Stimulated activated CD8-positive, alpha-beta memory T cell treated with anti-CD3 and anti-CD28 coated beads, Interleukin-4, amount 100 ng/mL, for 1 hour (primary cell): ENCODE measurements at regions not wholly inside any gene's neighbourhood (a gene's known extent, or its start where the extent isn't known, plus 50 kb on each side); places are given as distances from the start of the nearest gene placed in this dataset.
"Not testable (repeated sequence)": the region's sequence is repeated elsewhere in the genome, so short reads cannot be mapped to it uniquely, and the experiment has no call there.

Source experiments
- DNase-seq, 2 donors: peaks; one replicate each; pipeline ENCODE4 v3.0.0-alpha.2; 2020; ENCODE audit warnings: low read depth in 2 of 2, low spot score in 1 of 2

DNA sequence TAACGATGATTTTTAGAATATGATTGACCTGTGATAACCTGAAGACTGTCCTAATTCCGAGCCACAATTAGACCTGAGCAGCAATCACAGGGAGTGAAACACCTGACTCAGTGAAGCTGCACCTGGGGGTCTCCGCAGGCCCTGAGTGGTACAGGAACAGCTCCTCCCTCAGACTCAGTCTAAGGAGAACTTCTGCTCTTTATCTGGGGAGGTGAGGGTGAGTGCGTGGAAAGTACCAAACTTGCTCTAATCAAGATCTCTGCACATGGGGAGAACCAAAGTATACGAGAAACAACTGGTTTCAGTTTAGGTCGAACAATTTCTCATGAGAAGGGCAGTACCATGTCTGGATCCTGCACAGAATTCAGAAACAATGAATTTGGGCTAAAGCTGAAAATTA is 555.3 kb downstream of the TMEM121 start:
- not testable (repeated sequence) for DNase-seq

DNA sequence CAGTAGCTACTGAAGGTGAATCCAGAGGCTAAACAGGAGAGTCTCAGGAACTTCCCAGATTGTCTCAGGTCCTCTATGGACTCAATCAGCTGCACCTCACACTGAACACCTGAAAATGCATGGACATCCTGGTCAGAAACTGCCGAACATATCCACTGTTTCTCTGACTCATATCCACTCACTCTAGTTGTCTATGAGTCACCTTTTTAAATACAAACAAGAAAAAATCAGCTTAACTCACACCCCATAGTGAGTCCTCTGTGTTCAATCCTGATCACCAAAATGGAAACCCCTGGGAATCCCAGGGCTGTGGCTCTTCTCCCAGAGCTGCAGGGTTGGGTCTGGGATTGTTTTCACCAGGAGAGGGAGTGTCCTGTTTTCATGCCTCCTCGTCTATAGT is 556.7 kb downstream of the TMEM121 start:
- no peak for DNase-seq

DNA sequence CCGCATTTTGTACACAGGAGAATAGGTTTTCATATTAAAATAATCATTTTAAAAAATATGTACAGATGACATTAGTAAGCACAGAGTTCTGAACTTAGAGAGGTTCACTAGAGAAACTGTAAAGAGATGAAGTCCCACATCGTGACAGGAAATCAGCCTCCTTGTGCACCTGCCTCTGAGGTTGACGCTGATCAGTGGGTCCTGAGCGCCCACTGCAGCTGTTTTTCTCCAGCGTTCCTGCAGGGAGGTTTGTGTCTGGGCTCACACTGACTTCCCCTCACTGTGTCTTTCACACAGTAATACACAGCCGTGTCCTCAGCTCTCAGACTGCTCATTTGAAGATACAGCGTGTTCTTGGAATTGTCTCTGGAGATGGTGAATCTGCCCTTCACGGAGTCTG is 561.5 kb downstream of the TMEM121 start:
- no peak for DNase-seq

DNA sequence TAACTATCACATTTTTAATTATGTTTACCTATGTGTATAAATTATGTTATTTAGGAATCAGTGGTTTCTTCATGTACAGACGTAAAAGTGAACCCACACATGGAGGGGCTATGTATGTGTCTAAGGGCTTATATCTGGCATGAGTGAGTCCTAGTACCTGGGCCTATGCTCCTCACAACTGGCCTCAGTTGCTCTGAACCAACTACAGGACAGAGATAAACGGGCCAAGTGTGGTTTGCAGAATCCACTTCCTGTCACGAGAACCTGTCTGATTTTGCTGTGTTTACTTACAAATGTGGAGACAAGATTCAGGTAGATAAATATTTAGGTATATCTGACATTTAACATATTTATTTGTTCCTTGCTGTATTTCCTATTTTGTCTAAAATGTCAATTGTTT is 562.5 kb downstream of the TMEM121 start:
- not testable (repeated sequence) for DNase-seq

DNA sequence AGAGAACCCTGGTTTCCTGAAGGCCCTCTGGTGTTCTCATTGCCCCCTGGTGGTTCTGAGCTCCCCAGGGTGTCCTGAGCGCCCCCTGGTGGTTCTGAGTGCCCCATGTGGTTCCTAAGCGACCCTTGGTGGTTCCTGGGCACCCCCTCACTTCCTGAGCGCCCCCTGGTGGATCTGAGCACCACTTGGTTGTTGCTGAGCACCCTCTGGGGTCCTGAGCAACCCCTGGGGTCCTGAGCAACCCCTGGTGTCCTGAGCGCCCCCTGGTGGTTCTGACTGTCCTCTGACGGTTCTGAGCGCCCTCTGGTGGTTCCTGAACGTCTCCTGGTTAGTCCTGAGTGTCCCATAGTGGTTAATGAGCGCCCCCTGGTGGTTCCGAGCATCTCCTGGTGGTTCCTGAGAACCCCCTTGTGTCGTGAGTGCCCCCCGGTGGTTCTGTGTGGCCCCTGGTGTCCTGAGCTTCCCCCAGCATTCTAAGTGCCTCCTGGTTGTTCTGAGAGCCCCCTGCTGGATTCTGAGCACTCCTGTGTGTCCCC is 568.3 kb downstream of the TMEM121 start:
- no peak for DNase-seq

DNA sequence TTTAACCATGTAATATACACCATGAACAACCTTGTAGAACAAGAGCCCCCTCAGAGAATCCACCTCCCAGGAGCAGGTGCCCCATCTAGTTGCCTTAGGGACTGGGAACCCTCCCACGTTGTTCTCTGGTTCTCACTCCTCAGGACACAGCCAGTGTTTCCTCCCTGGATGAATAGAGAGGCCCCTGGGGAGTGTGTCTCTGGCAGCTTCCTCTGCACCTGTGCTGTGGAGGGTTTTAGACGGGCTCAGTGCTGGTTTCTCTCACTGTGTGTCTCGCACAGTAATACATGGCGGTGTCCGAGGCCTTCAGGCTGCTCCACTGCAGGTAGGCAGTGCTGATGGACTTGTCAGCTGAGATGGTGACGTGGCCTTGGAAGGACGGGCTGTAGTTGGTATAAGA is 581.3 kb downstream of the TMEM121 start:
- DNase-seq = no peak

DNA sequence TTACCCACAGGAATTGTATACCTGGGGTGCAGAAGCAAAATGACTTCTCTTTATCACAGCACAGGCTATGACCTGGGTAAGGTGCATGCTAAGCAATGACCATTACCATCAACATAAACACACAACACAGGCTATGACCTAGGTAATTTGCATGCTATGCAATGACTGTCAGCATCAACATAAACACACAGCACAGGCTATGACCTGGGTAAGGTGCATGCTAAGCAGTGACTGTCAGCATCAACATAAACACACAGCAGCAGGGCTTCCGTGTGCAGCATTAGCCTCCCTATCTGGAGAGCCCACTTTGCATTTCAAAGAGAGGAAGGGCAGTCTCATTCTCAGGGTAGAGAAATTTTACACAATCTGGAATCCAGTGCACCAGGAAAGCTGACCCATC is 583.0 kb downstream of the TMEM121 start:
- DNase-seq = no peak

DNA sequence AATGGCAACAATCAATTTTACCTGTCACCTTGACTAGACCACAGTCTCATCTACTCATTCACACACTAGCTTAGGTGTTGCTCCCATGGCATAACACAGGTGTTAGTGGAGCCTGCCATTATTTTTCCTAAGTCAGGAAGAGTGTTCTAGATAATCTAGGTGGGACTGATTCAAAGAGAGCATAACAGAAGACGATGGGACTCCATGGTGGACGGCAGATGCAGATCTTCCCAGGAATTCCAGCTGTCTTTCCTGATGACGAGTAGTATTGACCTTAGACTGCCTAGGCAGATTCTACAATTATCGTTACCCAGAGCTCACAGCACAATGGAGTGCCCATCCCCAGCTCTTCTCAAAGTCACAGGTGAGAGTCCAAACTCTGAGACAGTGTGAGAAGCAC is 589.0 kb downstream of the TMEM121 start:
- no peak for DNase-seq

DNA sequence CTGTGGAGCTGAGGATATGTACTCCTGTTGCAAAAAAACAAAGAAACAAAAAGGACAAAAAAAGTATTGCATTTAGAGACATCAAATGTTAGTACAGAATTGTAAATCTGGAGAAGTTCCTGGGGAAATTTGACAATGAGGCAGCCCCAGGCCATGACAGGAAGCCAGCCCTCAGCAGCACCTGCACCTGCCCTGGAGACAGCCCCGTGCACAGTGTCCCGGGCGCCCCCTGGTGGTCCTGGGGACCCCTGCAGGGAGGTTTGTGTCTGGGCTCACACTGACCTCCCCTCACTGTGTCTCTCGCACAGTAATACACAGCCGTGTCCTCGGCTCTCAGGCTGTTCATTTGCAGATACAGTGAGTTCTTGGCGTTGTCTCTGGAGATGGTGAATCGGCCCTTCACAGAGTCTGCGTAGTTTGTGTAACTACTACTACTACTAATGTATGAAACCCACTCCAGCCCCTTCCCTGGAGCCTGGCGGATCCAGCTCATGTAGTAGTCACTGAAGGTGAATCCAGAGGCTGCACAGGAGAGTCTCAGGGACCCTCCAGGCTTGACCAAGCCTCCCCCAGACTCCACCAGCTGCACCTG is 590.1 kb downstream of the TMEM121 start:
- DNase-seq = not testable (repeated sequence)

DNA sequence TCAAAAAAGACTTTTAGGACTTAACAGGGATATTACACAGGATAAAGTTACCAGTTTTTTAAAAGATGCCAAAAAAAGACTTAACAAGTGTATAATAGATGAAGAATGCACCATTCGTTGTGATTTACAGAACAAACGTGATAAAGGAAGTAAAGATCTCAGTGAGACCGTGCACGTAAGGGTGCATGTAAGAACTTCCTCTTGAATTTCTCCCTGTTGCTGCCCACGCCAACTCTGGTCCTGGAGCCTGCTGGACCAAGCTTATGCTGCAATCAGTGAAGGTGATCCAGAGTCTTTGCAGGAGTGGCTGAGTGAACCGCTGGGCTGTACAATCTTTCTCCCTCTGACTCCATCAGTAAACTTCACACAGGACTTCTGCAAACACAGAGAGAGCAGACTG is 593.7 kb downstream of the TMEM121 start:
- DNase-seq = no peak

DNA sequence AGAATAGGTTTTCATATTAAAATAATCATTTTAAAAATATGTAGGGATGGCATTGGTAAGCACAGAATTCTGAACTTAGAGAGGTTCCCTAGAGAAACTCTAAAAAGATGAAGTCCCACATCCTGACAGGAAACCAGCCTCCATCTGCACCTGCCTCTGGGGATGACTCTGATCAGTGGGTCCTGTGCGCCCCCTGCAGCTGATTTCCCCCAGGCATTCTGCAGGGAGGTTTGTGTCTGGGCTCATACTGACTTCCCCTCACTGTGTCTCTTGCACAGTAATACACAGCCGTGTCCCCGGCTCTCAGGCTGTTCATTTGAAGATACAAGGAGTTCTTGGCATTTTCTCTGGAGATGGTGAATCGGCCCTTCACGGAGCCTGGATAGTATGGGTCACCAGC is 602.9 kb downstream of the TMEM121 start:
- no peak for DNase-seq

DNA sequence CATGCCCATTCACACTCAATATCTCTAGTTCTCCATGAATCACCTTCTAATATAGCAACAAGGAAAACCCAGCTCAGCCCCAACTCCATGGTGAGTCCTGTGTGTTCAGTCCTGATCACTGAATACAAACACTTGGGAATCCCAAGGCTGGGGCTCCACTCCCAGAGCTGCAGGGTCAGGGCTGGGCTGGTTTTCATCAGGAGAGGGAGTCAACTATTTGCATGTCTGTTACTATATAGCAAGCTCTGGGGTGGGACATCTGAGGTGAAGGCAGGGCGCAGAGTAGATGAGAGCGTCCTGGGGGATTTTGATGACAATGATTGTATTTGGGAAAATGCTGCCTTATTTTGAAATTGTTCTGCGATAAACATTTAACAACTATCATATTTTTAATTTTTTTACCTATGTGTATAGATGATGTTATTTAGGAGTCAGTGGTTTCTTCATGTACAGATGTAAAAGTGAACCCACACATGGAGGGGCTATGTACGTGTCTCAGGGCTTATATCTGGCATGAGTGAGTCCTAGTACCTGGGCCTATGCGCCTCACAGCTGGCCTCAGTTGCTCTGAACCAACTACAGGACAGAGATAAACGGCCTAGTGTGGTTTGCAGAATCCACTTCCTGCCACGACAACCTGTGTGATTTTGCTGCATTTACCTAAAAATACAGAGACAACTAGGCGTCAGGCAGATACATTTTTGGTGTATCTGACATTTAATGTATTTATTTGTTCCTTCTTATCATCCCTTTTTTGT is 603.7 kb downstream of the TMEM121 start:
- not testable (repeated sequence) for DNase-seq

DNA sequence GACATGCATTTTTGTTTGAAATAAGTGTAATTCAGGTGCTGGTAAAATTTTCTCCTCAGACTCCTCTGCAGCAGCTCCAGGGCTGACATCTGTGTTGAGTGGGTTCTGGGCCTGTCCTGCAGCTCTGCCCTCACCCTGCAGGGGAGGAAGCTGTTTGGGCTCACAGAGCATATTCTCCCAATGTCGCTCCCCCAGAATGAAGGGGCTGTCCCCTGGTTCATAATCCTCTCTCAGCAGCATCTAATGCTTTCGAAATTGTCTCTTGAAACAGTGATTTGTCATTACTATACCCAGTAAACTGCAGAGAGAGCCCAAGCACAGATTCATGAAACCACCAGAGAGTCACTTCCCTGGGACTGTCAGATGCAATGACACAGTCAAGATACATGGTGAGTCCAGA is 606.7 kb downstream of the TMEM121 start:
- DNase-seq = not testable (repeated sequence)

DNA sequence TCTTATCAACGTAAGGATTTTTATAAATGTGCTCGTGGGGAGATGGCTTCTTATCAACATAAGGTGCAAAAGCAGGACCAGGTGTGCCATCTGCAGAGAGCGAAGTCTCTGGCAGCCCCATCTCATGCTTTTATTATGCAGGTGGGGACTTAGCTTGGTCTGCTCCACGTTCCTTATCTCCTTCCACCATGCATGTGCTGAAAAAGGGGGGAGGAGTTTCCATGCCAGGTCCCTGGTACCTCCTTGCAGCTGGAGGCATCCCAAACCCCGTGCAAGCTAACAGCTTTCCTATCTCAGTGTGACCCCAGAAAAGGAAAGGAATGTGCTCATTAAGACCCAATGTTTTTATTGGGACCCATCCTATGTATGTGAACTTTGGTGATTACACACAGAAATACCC is 608.5 kb downstream of the TMEM121 start:
- DNase-seq = no peak

DNA sequence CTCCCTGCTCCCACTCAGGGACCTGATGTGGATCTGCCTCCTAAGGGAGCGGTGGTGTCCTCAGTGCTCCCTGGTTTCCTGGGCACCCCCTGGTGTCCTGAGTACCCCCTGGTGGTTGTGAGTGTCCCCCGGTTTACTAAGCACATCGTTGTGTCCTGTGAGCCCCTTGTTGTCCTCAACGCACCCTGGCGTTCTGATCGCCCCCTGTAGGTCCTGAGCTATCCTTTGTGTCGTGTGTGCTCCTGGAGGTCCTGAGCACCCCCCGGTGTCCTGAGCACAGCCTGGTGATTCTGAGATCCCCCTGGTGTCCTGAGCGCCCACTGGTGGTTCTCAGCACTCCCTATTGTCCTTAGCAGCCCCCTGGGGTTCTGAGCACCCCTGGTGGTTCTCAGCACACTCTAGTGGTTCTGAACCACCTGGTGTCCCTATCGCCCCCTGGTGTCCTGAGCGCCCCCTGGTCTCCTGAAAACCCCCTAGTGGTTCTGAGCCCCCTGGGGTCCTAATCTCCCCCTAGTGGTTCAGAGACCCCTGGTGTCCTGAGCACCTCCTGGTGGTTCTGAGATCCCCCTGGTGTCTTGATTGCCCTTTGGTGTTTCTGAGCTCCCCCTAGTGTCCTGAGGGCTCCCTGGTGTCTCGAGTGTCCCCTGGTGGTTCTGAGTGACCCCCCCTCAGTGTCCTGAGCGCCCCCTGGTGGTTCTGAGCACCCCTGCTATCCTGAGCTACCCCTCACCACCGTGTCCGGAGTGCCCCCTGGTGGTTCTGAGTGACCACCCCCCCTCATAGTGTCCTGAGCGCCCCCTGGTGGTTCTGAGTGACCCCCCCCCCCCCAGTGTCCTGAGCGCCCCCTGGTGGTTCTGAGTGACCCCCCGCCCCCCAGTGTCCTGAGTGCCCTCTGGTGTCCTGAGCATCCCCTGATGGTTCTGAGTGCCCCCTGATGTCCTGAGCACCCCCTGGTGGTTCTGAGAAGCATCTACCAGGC is 615.1 kb downstream of the TMEM121 start:
- DNase-seq = no peak

DNA sequence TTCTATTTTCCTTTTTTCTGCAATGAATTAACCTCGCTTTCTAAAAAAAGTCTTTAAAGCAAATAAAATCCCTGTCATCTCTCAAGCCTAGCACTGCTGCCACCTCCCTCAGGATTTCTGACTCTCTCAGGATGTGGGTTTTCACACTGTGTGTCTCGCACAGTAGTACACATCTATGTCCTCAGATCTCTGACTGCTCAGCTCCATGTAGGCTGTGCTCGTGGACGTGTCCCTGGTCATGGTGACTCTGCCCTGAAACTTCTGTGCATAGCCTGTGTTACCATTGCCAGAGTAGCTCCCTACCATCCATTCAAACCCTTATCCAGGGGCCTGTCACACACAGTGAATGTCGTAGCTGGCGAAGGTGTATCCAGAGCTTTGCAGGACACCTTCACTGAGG is 619.3 kb downstream of the TMEM121 start:
- DNase-seq = not testable (repeated sequence)

DNA sequence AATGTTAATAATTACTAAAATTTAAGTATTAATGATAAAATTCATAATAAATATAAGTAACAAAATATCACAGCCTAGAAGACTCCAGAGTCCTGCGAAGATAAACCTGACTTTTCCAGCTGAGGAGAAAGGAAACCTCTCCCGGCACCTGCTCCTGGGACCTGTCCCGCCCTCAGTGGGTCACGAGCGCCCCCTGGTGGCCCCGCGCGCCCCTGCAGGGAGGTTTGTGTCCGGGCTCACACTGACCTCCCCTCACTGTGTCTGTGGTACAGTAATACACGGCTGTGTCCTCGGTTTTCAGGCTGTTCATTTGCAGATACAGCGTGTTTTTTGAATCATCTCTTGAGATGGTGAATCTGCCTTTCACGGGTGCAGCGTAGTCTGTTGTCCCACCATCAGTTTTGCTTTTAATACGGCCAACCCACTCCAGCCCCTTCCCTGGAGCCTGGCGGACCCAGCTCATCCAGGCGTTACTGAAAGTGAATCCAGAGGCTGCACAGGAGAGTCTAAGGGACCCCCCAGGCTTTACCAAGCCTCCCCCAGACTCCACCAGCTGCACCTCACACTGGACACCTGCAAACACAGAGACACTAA is 627.1 kb downstream of the TMEM121 start:
- DNase-seq = peak; percentile 70 to 81

DNA sequence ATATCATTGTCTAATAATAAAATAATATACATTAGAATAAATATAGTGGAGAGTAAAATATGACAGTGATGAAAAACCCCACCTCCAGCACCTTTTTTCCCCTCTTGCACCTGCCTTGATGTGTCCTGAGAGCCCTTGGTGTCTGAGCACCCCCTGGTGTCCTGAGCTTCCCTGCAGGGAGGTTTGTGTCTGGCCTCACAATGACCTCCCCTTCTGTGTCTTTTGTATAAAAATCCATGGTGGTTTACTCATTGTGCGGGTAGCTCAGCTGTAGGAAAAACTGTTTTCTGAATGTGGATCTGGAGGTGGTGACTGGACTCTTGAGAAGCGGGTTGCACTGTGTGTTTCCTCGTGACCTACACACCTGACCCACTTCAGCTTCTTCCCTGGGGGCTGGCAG is 636.9 kb downstream of the TMEM121 start:
- DNase-seq = no peak

DNA sequence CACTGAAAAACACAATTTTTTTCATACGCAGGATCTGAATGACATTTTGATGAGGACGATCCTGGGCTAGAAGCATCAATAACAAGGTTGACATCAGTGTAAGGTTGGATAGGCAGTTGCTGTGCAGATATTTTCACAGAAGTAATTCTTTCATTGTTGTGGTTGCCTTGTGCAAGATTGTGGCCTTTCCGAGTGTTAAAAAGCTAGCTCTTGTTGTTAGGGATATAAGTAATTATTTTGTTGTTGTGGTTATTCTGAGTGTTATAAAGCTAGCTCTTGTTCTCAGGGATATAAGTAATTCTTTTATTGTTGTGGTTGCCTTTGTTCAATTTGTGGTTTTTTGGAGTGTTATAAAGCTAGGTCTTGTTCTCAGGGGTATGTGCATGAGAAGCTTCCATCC is 637.4 kb downstream of the TMEM121 start:
- not testable (repeated sequence) for DNase-seq

DNA sequence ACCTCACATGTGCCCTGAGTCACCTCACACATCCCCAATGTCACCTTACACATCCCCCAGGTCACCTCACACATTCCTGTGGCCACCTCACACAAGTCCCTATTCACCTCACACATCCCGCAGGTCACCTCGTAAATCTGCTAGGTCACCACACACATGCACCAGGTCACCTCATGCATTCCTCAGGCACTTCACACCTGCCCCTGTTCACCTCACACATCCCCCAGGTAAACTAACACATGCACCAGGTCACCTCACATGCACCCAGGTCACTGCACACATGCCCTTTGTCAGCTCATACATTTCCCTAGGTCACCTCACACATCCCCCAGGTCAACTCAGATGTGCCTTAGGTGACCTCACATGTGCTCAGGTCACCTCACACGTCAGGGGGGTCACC is 639.8 kb downstream of the TMEM121 start:
- DNase-seq = no peak

DNA sequence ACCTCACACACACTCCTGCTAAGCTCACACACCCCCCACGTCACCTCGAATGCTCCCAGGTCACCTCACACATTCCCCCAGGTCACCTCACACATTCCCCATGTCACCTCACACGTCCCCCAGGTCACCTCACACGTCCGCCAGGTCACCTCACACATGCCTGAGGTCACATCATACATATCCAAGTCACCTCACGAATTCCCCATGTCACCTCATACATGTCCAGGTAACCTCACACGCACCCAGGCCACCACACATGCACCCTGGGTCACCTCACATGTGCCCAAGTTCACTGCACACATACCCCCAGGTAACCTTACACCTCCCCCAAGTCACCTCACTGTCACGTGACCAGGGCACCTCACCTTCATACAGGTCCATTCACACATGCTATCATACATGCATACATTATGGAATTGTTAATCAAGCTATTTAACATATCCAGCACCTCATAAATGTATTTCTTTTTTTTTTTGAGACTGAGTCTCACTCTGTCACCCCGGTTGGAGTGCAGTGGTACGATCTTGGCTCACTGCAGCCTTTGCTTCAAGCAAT is 640.3 kb downstream of the TMEM121 start:
- no peak for DNase-seq
